Astrocyte (in vitro differentiated cells and primary cell): ENCODE measurements at regions not wholly inside any gene's neighbourhood (a gene's known extent, or its start where the extent isn't known, plus 50 kb on each side); places are given as distances from the start of the nearest gene placed in this dataset.

Source experiments
- EZH2 ChIP-seq: IDR thresholded peaks from 2 replicates; pipeline ENCODE4 v1.6.1; 2012; ENCODE audit warnings: mild to moderate bottlenecking, low read length, inconsistent platforms; ENCODE audit not compliant: insufficient read depth
- TF ChIP-seq, protein P1 (sequence below): IDR thresholded peaks from 2 replicates; pipeline ENCODE4 v1.5.1; 2011; ENCODE audit warnings: low read depth, mild to moderate bottlenecking, inconsistent platforms, low read length, moderate library complexity; ENCODE audit not compliant: insufficient read depth

DNA sequence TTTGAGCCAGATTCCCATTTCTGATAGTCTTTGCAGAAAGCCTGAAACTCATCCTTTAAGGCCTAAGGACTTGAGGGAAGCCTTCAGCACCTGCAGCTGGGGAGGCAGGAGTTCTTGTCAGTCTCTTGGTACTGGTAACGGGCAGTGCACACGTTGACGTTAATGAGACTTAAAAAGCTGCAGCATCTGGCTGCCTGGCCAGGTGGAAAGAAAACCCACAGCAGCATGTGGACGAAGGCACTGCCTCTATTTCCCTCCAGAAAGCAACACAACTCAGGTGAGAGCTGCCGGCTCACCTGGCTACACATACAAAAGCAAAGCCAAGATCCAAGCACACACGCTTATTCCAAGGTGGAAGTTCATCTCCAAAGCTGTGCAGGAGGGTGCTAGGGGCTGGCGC lies 178.8 kb downstream of the ANAPC1 start:
- TF ChIP-seq, protein P1, sequence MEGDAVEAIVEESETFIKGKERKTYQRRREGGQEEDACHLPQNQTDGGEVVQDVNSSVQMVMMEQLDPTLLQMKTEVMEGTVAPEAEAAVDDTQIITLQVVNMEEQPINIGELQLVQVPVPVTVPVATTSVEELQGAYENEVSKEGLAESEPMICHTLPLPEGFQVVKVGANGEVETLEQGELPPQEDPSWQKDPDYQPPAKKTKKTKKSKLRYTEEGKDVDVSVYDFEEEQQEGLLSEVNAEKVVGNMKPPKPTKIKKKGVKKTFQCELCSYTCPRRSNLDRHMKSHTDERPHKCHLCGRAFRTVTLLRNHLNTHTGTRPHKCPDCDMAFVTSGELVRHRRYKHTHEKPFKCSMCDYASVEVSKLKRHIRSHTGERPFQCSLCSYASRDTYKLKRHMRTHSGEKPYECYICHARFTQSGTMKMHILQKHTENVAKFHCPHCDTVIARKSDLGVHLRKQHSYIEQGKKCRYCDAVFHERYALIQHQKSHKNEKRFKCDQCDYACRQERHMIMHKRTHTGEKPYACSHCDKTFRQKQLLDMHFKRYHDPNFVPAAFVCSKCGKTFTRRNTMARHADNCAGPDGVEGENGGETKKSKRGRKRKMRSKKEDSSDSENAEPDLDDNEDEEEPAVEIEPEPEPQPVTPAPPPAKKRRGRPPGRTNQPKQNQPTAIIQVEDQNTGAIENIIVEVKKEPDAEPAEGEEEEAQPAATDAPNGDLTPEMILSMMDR, result no peak
- no peak for TF ChIP-seq EZH2
